ENCODE measurements at regions not wholly inside any gene's neighbourhood (a gene's known extent, or its start where the extent isn't known, plus 50 kb on each side); places are given as distances from the start of the nearest gene placed in this dataset.

GRCh38 chr18:55869556-55870501, 281.8 kb upstream of the TCF4 start:
- H3K27me3 ChIP-seq (ENCODE audit: control insufficient read depth, insufficient read depth, low read length): no peaks in the 10 kb centered on the region

GRCh38 chr18:55868909-55869308, 280.9 kb upstream of the TCF4 start:
- H3K4me3 ChIP-seq (ENCODE audit: insufficient read depth, low read depth, low read length): no peak overlapping the region
- no peak for DNase-seq

More at GRCh38 chr18:55869556-55870501, 281.8 kb upstream of the TCF4 start:
- DNase-seq: no peak
- H3K4me3 ChIP-seq (ENCODE audit: insufficient read depth, low read depth, low read length): no peak overlapping the region
- H3K36me3 ChIP-seq (replicated peaks; ENCODE audit: control insufficient read depth, insufficient read depth, low read length): no peaks in the 10 kb centered on the region

GRCh38 chr18:55866886-55867285, 278.9 kb upstream of the TCF4 start:
- H3K36me3 ChIP-seq (replicated peaks; ENCODE audit: control insufficient read depth, insufficient read depth, low read length): no peaks in the 10 kb centered on the region

More at GRCh38 chr18:55868909-55869308, 280.9 kb upstream of the TCF4 start:
- Histone ChIP-seq H3K36me3 (replicated peaks; ENCODE audit: control insufficient read depth, insufficient read depth, low read length) (no peaks in the 10 kb centered on the region), H3K27me3 (ENCODE audit: control insufficient read depth, insufficient read depth, low read length) (no peaks in the 10 kb centered on the region)

GRCh38 chr18:55866006-55866405, 278.0 kb upstream of the TCF4 start:
- Histone ChIP-seq H3K27me3 (ENCODE audit: control insufficient read depth, insufficient read depth, low read length) (no peaks in the 10 kb centered on the region), H3K36me3 (replicated peaks; ENCODE audit: control insufficient read depth, insufficient read depth, low read length) (no peaks in the 10 kb centered on the region), H3K4me3 (ENCODE audit: insufficient read depth, low read depth, low read length) (no peak overlapping the region)
- DNase-seq: no peak

More at GRCh38 chr18:55866886-55867285, 278.9 kb upstream of the TCF4 start:
- Histone ChIP-seq H3K4me3 (ENCODE audit: insufficient read depth, low read depth, low read length) (no peak overlapping the region), H3K27me3 (ENCODE audit: control insufficient read depth, insufficient read depth, low read length) (no peaks in the 10 kb centered on the region)
- no peak for DNase-seq

GRCh38 chr18:55864281-55864680, 276.3 kb upstream of the TCF4 start:
- H3K4me3 ChIP-seq (ENCODE audit: insufficient read depth, low read depth, low read length): no peak overlapping the region
- no peaks in the 10 kb centered on the region for H3K27me3 ChIP-seq (ENCODE audit: control insufficient read depth, insufficient read depth, low read length)
- DNase-seq: no peak

GRCh38 chr18:55863876-55864275, 275.9 kb upstream of the TCF4 start:
- H3K36me3 ChIP-seq (replicated peaks; ENCODE audit: control insufficient read depth, insufficient read depth, low read length): no peaks in the 10 kb centered on the region
- DNase-seq: no peak
- H3K4me3 ChIP-seq (ENCODE audit: insufficient read depth, low read depth, low read length): no peak overlapping the region
- no peaks in the 10 kb centered on the region for H3K27me3 ChIP-seq (ENCODE audit: control insufficient read depth, insufficient read depth, low read length)

More at GRCh38 chr18:55864281-55864680, 276.3 kb upstream of the TCF4 start:
- H3K36me3 ChIP-seq (replicated peaks; ENCODE audit: control insufficient read depth, insufficient read depth, low read length): no peaks in the 10 kb centered on the region

GRCh38 chr18:55863391-55863706, 275.4 kb upstream of the TCF4 start:
- Histone ChIP-seq H3K27me3 (ENCODE audit: control insufficient read depth, insufficient read depth, low read length) (no peaks in the 10 kb centered on the region), H3K4me3 (ENCODE audit: insufficient read depth, low read depth, low read length) (no peak overlapping the region), H3K36me3 (replicated peaks; ENCODE audit: control insufficient read depth, insufficient read depth, low read length) (no peaks in the 10 kb centered on the region)
- no peak for DNase-seq

GRCh38 chr18:55862693-55863390, 274.9 kb upstream of the TCF4 start:
- no peak for DNase-seq
- Histone ChIP-seq H3K36me3 (replicated peaks; ENCODE audit: control insufficient read depth, insufficient read depth, low read length) (no peaks in the 10 kb centered on the region), H3K4me3 (ENCODE audit: insufficient read depth, low read depth, low read length) (no peak overlapping the region), H3K27me3 (ENCODE audit: control insufficient read depth, insufficient read depth, low read length) (no peaks in the 10 kb centered on the region)

GRCh38 chr18:55861266-55861665, 273.3 kb upstream of the TCF4 start:
- Histone ChIP-seq H3K4me3 (ENCODE audit: insufficient read depth, low read depth, low read length) (no peak overlapping the region), H3K27me3 (ENCODE audit: control insufficient read depth, insufficient read depth, low read length) (no peaks in the 10 kb centered on the region), H3K36me3 (replicated peaks; ENCODE audit: control insufficient read depth, insufficient read depth, low read length) (no peaks in the 10 kb centered on the region)
- no peak for DNase-seq

- Histone ChIP-seq H3K27me3 (ENCODE audit: control insufficient read depth, insufficient read depth, low read length) (no peaks in the 10 kb centered on the region), H3K4me3 (ENCODE audit: insufficient read depth, low read depth, low read length) (no peak overlapping the region), H3K36me3 (replicated peaks; ENCODE audit: control insufficient read depth, insufficient read depth, low read length) (no peaks in the 10 kb centered on the region)
- DNase-seq: no peak
Measured at GRCh38 chr18:55858661-55859515, 270.9 kb upstream of the TCF4 start.

GRCh38 chr18:55857956-55858355, 270.0 kb upstream of the TCF4 start:
- Histone ChIP-seq H3K4me3 (ENCODE audit: insufficient read depth, low read depth, low read length) (no peak overlapping the region), H3K27me3 (ENCODE audit: control insufficient read depth, insufficient read depth, low read length) (no peaks in the 10 kb centered on the region), H3K36me3 (replicated peaks; ENCODE audit: control insufficient read depth, insufficient read depth, low read length) (no peaks in the 10 kb centered on the region)
- no peak for DNase-seq

GRCh38 chr18:55857409-55857808, 269.4 kb upstream of the TCF4 start:
- DNase-seq: no peak
- Histone ChIP-seq H3K27me3 (ENCODE audit: control insufficient read depth, insufficient read depth, low read length) (no peaks in the 10 kb centered on the region), H3K36me3 (replicated peaks; ENCODE audit: control insufficient read depth, insufficient read depth, low read length) (no peaks in the 10 kb centered on the region), H3K4me3 (ENCODE audit: insufficient read depth, low read depth, low read length) (no peak overlapping the region)

- DNase-seq: no peak
- no peaks in the 10 kb centered on the region for H3K36me3 ChIP-seq (replicated peaks; ENCODE audit: control insufficient read depth, insufficient read depth, low read length)
- H3K27me3 ChIP-seq (ENCODE audit: control insufficient read depth, insufficient read depth, low read length): no peaks in the 10 kb centered on the region
- no peak overlapping the region for H3K4me3 ChIP-seq (ENCODE audit: insufficient read depth, low read depth, low read length)
Measured at GRCh38 chr18:55856679-55857078, 268.7 kb upstream of the TCF4 start.

- Histone ChIP-seq H3K27me3 (ENCODE audit: control insufficient read depth, insufficient read depth, low read length) (no peaks in the 10 kb centered on the region), H3K4me3 (ENCODE audit: insufficient read depth, low read depth, low read length) (no peak overlapping the region), H3K36me3 (replicated peaks; ENCODE audit: control insufficient read depth, insufficient read depth, low read length) (no peaks in the 10 kb centered on the region)
- no peak for DNase-seq
Measured at GRCh38 chr18:55856229-55856628, 268.2 kb upstream of the TCF4 start.

All from H7 (cell line).